ENCODE measurements at regions not wholly inside any gene's neighbourhood (a gene's known extent, or its start where the extent isn't known, plus 50 kb on each side); places are given as distances from the start of the nearest gene placed in this dataset.

DNA sequence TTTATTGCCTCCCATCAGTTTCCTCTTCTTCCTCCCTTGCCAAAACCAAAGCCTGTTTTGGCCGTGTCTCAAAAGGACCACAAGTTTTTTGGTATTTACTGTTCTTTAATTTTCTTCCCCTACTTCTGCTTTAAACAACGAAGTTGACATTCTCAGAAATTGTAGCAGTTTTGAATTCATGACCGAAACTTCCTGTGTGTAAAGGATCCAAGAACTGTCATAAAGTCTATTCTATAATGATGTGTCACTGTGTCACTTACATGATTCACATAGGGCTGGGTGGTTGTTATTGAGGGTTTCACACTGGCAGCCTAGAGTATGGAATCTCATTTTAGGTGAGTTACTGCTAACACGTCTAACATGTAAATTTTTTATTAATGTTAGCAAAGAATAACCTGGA, 741.0 kb upstream of the KLHL1 start:
- TF ChIP-seq, protein P1, sequence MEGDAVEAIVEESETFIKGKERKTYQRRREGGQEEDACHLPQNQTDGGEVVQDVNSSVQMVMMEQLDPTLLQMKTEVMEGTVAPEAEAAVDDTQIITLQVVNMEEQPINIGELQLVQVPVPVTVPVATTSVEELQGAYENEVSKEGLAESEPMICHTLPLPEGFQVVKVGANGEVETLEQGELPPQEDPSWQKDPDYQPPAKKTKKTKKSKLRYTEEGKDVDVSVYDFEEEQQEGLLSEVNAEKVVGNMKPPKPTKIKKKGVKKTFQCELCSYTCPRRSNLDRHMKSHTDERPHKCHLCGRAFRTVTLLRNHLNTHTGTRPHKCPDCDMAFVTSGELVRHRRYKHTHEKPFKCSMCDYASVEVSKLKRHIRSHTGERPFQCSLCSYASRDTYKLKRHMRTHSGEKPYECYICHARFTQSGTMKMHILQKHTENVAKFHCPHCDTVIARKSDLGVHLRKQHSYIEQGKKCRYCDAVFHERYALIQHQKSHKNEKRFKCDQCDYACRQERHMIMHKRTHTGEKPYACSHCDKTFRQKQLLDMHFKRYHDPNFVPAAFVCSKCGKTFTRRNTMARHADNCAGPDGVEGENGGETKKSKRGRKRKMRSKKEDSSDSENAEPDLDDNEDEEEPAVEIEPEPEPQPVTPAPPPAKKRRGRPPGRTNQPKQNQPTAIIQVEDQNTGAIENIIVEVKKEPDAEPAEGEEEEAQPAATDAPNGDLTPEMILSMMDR (IDR thresholded peaks at IDR 0.05; ENCODE audit: poor library complexity, severe bottlenecking) = no peak
- no peak for TF ChIP-seq RAD21 (conservative IDR thresholded peaks at IDR 0.05)
- no peak for TF ChIP-seq EP300 (conservative IDR thresholded peaks at IDR 0.05; ENCODE audit: poor library complexity, severe bottlenecking)
- TF ChIP-seq EZH2 (IDR thresholded peaks at IDR 0.05; ENCODE audit: borderline replicate concordance, insufficient read depth, low read length, poor library complexity, severe bottlenecking) = no peak
- TF ChIP-seq POLR2AphosphoS5 (IDR thresholded peaks at IDR 0.05) = no peak
- TF ChIP-seq, protein P2, sequence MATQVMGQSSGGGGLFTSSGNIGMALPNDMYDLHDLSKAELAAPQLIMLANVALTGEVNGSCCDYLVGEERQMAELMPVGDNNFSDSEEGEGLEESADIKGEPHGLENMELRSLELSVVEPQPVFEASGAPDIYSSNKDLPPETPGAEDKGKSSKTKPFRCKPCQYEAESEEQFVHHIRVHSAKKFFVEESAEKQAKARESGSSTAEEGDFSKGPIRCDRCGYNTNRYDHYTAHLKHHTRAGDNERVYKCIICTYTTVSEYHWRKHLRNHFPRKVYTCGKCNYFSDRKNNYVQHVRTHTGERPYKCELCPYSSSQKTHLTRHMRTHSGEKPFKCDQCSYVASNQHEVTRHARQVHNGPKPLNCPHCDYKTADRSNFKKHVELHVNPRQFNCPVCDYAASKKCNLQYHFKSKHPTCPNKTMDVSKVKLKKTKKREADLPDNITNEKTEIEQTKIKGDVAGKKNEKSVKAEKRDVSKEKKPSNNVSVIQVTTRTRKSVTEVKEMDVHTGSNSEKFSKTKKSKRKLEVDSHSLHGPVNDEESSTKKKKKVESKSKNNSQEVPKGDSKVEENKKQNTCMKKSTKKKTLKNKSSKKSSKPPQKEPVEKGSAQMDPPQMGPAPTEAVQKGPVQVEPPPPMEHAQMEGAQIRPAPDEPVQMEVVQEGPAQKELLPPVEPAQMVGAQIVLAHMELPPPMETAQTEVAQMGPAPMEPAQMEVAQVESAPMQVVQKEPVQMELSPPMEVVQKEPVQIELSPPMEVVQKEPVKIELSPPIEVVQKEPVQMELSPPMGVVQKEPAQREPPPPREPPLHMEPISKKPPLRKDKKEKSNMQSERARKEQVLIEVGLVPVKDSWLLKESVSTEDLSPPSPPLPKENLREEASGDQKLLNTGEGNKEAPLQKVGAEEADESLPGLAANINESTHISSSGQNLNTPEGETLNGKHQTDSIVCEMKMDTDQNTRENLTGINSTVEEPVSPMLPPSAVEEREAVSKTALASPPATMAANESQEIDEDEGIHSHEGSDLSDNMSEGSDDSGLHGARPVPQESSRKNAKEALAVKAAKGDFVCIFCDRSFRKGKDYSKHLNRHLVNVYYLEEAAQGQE (IDR thresholded peaks at IDR 0.05; ENCODE audit: borderline replicate concordance) = no peak

All from neural cell (in vitro differentiated cells).